Coronary artery (tissue), 2 donors: ENCODE measurements at regions not wholly inside any gene's neighbourhood (a gene's known extent, or its start where the extent isn't known, plus 50 kb on each side); places are given as distances from the start of the nearest gene placed in this dataset.

ENCODE experiments used
- DNase-seq: peaks from one replicate; pipeline ENCODE4 v3.0.0-alpha.2; 2017; ENCODE audit warnings: low spot score
- H3K27ac ChIP-seq, 2 donors: fragments of 200-600 bp; sonication (generic); one replicate each; pipeline ENCODE4 v1.5.1; 2016 to 2019
- H3K4me3 ChIP-seq: fragments of 200-600 bp; sonication (generic); 2 replicates; pipeline ENCODE4 v1.5.1; 2016; ENCODE audit warnings: mild to moderate bottlenecking, moderate library complexity
- CTCF ChIP-seq: fragments of 200-600 bp; sonication (generic); IDR thresholded peaks from one replicate; pipeline ENCODE4 v1.5.1; 2019; ENCODE audit warnings: antibody characterized with exemption

GRCh38 chr20:60862601-60863000 lies 389.5 kb upstream of the CDH4 start:
- H3K27ac ChIP-seq = no peak overlapping the region
- no peak for DNase-seq
- TF ChIP-seq CTCF = no peak

DNA sequence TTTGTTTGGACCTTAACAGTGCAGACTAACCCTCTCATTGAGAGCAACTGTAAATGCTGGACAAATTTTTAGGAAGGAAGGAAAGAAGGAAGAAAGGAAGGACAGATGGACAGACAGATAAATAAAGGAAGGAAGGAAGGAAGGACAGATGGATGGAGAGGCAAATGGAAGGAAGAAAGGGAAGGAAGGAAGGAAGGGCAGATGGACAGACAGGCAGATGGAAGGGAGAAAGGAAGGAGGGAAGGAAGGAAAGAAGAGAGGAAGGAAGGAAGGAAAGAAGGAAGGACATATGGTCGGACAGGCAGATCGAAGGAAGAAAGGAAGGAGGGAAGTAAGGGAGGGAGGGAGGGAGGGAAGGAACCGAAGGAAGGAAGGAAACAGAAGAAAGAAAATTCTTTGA lies 388.5 kb upstream of the CDH4 start:
- TF ChIP-seq CTCF = no peak
- DNase-seq = no peak
- no peak overlapping the region for H3K27ac ChIP-seq
- H3K4me3 ChIP-seq = no peak overlapping the region

More at GRCh38 chr20:60862601-60863000, 389.5 kb upstream of the CDH4 start:
- no peak overlapping the region for H3K4me3 ChIP-seq

DNA sequence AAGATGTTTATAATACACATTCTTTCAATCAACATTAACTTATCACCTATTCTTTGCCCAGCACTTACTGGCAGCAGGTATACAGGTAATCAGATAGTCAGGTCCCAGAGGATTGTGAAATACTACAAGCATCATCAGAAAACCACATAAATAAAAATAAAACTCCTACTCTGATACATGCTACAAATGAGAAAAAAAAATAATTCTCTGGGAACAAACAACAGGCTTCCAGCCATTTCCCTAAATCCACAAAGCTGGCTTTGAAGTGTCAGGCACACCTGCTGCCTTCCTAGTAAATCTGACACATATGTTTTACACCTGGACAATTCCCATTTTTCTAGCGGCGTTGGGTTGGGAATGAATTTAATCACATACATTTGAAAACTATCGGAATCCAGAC lies 384.5 kb upstream of the CDH4 start:
- Histone ChIP-seq H3K4me3 (no peak overlapping the region), H3K27ac (no peak overlapping the region)
- no peak for DNase-seq
- no peak for TF ChIP-seq CTCF

DNA sequence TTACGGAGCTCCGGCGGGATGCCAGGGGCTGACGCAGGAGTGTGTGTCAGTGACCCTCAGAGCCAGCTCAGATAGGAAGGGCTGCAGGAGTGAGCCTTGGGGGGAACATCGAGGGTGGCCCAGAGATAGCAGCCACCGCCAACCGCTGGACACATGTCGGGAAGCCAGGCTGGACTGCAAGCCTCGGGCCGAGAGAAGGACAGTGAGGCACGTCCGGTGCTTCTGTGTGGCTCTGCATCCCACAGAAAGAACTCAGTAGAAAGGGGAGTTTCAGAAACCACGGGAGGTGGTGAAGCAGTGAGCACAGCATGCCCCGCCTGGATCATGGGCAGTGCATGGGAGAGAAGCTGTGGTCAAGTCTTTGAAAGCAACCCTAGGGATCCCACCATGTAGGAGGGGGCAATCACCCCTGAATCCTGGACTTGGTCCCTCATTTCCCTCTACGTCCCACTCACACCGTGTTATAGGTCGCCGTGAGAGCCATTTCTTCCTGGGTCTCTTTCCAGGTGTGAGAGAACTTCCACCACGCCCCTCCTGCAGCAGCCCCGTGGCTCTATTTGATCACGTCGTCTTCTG lies 383.7 kb upstream of the CDH4 start:
- Histone ChIP-seq H3K4me3 (no peak overlapping the region), H3K27ac (no peak overlapping the region)
- TF ChIP-seq CTCF = no peak
- DNase-seq = no peak

- H3K4me3 ChIP-seq = no peak overlapping the region
- no peak for DNase-seq
- no peak overlapping the region for H3K27ac ChIP-seq
Measured at GRCh38 chr20:60869087-60869486, 383.0 kb upstream of the CDH4 start.

GRCh38 chr20:60869625-60870024 lies 382.4 kb upstream of the CDH4 start:
- no peak for DNase-seq
- Histone ChIP-seq H3K27ac (no peak overlapping the region), H3K4me3 (no peak overlapping the region)
- TF ChIP-seq CTCF = no peak

More at GRCh38 chr20:60869087-60869486, 383.0 kb upstream of the CDH4 start:
- TF ChIP-seq CTCF = no peak

GRCh38 chr20:60870040-60870439 lies 382.0 kb upstream of the CDH4 start:
- no peak for TF ChIP-seq CTCF
- Histone ChIP-seq H3K27ac (no peak overlapping the region), H3K4me3 (no peak overlapping the region)
- DNase-seq = no peak
